GM12873 (cell line): ENCODE measurements at regions not wholly inside any gene's neighbourhood (a gene's known extent, or its start where the extent isn't known, plus 50 kb on each side); places are given as distances from the start of the nearest gene placed in this dataset.

Experiments used
- CTCF ChIP-seq: IDR thresholded peaks from 2 replicates; pipeline ENCODE4 v1.5.1; 2012; ENCODE audit warnings: low read depth, mild to moderate bottlenecking, moderate library complexity, low read length, control low read depth; ENCODE audit not compliant: insufficient read depth; ENCODE audit errors: missing control alignments

GRCh38 chr5:104327801-104328200 lies 765.2 kb upstream of the NUDT12 start:
- TF ChIP-seq CTCF = no peak

- no peak for TF ChIP-seq CTCF
Measured at GRCh38 chr5:104326966-104327365, 764.4 kb upstream of the NUDT12 start.

- TF ChIP-seq CTCF = no peak
Measured at GRCh38 chr5:104325356-104325755, 762.8 kb upstream of the NUDT12 start.

- no peak for TF ChIP-seq CTCF
Measured at GRCh38 chr5:104312481-104312880, 749.9 kb upstream of the NUDT12 start.

GRCh38 chr5:104305602-104306001 lies 743.0 kb upstream of the NUDT12 start:
- TF ChIP-seq CTCF = no peak

- TF ChIP-seq CTCF = no peak
Measured at GRCh38 chr5:104299998-104300706, 737.6 kb upstream of the NUDT12 start.

GRCh38 chr5:104298518-104298917 lies 735.9 kb upstream of the NUDT12 start:
- no peak for TF ChIP-seq CTCF
